ENCODE measurements at regions not wholly inside any gene's neighbourhood (a gene's known extent, or its start where the extent isn't known, plus 50 kb on each side); places are given as distances from the start of the nearest gene placed in this dataset.
"Not testable (repeated sequence)": the region's sequence is repeated elsewhere in the genome, so short reads cannot be mapped to it uniquely, and the experiment has no call there.

DNA sequence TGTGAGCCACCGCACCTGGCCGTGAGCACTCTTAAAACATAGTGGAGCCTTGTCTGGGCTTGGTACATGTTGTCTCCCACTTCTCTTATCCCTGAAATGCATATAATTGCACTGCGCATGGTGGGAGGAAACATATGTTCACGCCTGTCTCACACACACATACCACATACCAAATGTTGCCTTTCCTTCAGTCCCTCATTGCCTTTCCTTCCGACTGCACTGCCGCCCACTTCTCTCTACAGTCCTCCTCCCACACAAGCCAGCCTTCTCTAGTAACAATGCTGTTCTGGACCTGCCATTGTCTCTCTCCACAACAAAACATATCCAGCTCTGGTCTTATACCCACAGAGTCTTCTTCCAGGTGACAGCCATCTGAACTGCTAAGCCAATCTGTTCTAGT is 88.3 kb upstream of the PTHLH start:
- no peak for DNase-seq (ENCODE audit: low spot score)

DNA sequence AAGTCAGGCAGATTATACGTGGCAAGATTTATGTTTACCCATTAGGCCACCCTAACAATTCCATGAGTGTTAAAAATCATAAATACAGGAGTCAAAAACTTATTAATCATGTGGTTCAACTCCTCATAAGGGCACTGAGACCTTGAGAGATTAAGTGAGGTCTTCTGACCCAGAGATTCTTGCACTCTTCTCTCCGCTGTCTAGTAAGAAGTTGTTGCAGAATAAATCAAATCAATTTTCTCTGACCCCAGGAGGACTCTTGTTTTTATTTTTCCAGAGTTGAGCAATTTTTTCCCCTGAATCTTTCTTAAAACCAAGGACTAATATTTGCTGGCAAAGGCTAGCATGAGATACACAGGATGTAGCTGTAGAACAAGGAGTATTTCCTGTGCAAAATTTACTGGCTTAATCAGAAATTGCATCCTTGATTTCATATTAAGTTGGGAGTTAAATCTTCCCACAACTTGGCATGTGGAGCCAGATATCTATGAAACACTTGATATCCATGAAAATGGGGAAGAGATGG is 90.9 kb upstream of the PTHLH start:
- DNase-seq (ENCODE audit: low spot score), result no peak

GRCh38 chr12:28065374-28065773 is 92.8 kb upstream of the PTHLH start:
- no peak for DNase-seq (ENCODE audit: low spot score)

- DNase-seq (ENCODE audit: low spot score), result no peak
Observed at GRCh38 chr12:28065889-28066630, 93.5 kb upstream of the PTHLH start.

GRCh38 chr12:28066879-28067278 is 94.3 kb upstream of the PTHLH start:
- DNase-seq (ENCODE audit: low spot score), result no peak

DNA sequence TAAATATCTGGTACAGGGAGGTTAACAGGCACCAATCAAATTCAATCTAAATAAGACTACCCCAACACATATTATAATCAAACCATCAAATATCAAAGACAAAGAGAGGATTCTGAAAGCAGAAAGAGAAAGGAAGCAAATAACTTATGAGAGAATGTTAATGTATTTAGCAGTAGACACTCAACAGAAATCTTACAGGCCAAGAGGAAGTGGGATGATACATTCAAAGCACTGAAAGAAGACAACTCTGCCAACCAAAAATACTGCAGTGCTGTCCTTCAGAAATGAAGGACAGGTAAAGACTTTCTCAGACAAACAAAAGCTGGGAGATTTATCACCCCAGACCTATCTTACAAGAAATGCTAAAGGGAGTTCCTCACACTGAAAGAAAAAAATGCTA is 95.9 kb upstream of the PTHLH start:
- no peak for DNase-seq (ENCODE audit: low spot score)

- no peak for DNase-seq (ENCODE audit: low spot score)
Observed at GRCh38 chr12:28079539-28079938, 107.0 kb upstream of the PTHLH start.

GRCh38 chr12:28082096-28082495 is 108.2 kb upstream of the CCDC91 start:
- DNase-seq (ENCODE audit: low spot score), result no peak

DNA sequence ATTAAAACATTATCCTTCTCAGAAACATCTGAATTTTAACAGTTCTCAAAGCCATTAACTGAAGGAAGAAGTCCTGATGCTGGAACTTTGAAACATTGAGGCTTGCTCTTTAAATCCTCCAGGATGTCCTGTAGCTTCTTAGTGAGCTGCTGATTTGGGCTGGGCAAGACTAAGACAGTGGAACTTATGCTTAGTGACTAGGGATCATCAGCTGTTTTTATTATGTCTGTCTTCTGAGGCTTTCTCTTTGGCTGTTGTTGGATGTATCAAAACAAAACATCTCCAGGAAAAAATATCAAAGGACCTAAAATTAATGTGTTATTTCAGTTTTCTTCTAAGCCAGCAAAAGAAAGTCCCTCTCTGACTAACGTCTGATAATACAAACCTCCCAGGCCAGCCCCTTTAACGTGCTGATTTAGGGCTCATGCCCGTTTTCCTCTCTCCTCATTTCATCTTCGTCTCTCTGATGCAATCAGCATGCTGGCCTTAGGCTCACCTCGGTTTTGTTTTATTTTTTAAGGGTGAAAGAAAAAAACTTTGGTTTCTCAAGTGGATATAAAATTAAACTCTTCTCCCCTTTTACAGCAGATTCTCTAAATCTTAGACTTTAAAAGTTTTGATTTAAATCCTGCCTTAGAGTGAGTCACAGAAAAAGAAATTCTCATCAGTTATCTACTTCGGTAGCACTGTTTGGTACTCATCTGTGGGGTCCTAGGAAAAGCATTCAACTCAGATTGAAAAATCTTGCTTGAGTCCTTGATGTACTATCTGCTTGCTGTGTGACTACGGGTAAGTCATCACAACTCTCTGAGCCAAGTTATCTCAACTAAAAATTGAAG is 106.2 kb upstream of the CCDC91 start:
- no peak for DNase-seq (ENCODE audit: low spot score)

DNA sequence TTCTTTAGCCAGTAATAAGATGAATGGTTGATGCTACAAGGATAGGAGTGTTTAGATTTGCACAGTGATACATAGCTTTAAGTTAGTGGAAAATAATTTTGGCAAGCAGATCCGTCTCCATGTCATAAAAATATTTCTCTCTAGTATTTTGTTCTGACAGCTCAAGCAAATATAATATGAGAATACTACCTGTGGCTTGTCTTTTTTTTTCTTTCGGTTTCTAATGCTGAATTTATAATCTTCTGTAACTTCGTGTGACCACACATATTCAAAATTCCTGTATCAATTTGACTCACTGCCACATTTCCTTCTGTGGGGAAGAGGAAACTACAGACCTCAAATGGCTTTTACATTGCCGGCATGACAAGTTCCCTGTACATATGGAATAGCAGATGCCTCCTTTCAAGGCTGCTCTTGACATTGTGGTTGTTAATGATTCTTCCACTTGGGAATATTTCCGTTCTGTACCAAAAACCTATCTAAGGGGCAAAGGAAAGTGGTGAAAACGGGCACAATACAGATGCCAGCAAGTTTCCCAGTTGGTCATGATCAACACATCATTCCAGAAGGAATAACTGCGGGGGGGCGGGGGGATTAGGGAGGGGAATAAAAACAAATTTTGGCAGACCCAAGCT is 103.6 kb upstream of the CCDC91 start:
- DNase-seq (ENCODE audit: low spot score), result peak; percentile 4

GRCh38 chr12:28088566-28089272 is 101.5 kb upstream of the CCDC91 start:
- DNase-seq (ENCODE audit: low spot score), result no peak

DNA sequence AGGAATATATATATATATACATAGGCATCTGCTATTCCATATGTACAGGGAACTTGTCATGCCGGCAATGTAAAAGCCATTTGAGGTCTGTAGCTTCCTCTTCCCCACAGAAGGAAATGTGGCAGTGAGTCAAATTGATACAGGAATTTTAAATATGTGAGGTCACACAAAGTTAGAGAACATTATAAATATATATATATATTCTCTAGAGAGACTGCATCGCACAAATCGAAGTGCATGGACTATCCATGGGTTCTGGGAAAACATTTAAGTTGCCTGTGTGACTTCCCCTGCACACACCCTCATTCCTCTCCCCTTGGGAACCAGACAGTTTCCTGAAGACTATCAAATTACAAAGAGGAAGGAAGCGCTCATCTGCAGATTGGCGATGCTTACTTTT is 100.9 kb upstream of the CCDC91 start:
- no peak for DNase-seq (ENCODE audit: low spot score)

- no peak for DNase-seq (ENCODE audit: low spot score)
Observed at GRCh38 chr12:28090835-28091234, 99.4 kb upstream of the CCDC91 start.

DNA sequence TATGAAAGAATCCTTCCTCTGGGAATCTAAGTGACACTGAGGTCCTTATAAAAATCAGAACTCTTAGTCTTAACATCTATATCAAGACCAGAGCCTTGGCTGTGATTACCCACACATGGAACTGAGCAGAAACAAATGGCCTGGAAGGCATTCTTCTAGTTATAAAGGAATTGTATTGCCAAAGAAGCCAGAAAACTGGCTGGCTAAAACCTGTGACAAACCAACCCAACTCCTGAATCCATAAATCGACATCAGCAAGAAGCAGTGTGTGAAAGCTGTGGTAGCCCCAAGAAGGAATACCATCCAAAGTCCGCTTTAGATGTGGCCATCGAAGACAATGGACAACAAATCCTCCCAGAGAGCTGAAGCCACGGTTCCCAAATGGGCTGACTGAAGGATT is 97.9 kb upstream of the CCDC91 start:
- DNase-seq (ENCODE audit: low spot score), result no peak

DNA sequence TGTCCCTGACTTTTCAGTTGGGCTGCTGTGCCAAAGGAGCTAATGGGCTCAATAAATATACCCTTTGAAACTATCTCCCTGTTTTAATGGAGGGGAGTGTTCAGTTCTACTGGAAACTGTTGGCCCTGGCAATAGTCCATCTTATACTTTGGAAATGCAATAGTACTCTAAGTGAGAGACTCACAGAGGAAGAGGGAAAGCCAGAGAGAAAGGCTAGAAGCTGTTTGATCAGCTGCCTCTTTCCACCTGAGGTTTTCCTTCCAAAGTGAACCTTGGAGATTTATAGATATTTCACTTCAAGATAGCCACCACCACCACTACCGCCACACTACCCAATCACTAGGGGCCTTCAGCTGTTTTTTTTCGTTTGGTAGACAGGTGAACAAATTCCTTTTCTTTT is 93.6 kb upstream of the CCDC91 start:
- no peak for DNase-seq (ENCODE audit: low spot score)

GRCh38 chr12:28097221-28097620 is 93.0 kb upstream of the CCDC91 start:
- DNase-seq (ENCODE audit: low spot score), result no peak

DNA sequence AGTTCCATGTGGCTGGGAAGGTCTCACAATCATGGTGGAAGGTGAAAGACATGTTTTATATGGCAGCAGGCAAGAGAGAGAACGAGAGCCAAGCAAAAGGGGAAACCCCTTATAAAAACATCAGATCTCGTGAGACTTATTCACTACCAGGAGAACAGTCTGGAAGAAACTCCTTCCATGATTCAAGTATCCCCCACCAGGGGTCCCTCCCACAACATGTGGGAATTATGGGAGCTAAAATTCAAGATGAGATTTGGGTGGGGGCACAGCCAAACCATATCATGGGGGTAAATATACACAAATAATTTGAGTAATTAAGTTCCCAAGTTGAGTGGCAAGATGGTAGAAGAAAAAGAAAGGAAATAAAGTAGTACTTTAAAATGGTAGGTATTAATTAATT is 91.0 kb upstream of the CCDC91 start:
- DNase-seq (ENCODE audit: low spot score), result not testable (repeated sequence)

GRCh38 chr12:28099871-28100270 is 90.4 kb upstream of the CCDC91 start:
- no peak for DNase-seq (ENCODE audit: low spot score)

DNA sequence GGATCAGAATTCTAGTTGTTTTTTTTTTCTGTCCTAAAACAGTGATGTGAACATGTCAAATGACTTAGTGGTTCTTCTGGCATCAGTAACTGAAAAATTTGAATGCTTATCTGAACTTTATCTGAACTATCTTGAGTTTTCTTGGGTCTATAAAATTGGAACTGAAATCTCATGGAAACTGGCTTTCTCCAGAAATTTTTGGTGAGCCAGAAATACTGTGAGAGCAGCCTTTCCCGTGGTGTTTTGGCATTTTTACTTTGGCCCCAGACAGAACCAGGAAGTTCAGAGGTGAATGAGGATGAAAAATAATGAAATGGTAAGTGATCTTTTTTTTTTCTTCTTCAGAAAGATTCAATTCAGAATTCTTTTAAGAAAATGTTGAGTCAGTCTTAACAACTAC is 89.5 kb upstream of the CCDC91 start:
- no peak for DNase-seq (ENCODE audit: low spot score)

GRCh38 chr12:28104316-28104715 is 85.9 kb upstream of the CCDC91 start:
- no peak for DNase-seq (ENCODE audit: low spot score)

GRCh38 chr12:28104903-28105864 is 85.1 kb upstream of the CCDC91 start:
- DNase-seq (ENCODE audit: low spot score), result no peak

Data from pons (tissue), 1 donor.